ELR (cell line): ENCODE measurements at regions not wholly inside any gene's neighbourhood (a gene's known extent, or its start where the extent isn't known, plus 50 kb on each side); places are given as distances from the start of the nearest gene placed in this dataset.

Source experiments
- DNase-seq: peaks from one replicate; pipeline ENCODE4 v3.0.0-alpha.2; 2015; ENCODE audit warnings: low read depth

DNA sequence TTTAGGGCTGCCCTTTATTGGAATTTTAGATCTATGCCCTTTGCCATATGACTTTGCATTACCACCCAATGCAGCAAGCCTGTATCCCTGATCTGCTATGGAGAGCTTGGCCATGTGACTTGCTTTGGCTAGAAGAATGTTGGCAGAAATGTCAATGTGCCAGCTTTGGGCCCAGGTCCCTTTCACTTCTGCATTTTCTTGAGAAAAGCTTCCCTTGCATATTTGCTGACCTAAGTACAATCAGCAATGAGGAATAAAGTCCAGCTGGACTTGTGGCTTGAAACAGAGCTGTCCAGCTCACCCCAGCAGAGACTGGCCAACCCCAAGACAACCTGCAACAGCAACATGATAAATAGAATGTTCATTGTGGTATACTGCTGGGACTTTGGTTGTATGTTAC lies 135.9 kb downstream of the PAH start:
- no peak for DNase-seq

DNA sequence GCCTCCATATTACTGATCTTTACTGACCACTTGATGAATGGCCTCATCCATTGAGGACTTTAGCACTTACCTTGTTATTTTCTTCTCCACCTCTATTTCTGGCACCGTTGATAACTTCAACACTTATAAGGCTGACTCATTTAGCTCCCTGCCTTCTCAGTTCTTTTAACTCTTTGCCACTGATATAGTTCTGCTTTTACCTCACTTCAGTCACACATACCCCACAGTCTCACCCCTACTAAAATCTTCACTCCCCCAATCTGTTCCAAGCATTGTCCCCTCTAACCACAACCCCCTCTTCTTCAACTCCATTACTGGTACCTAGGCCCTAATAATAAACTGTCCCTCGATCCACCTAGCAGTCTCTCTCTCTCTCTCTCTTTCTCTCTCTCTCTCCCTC lies 141.0 kb downstream of the PAH start:
- no peak for DNase-seq

DNA sequence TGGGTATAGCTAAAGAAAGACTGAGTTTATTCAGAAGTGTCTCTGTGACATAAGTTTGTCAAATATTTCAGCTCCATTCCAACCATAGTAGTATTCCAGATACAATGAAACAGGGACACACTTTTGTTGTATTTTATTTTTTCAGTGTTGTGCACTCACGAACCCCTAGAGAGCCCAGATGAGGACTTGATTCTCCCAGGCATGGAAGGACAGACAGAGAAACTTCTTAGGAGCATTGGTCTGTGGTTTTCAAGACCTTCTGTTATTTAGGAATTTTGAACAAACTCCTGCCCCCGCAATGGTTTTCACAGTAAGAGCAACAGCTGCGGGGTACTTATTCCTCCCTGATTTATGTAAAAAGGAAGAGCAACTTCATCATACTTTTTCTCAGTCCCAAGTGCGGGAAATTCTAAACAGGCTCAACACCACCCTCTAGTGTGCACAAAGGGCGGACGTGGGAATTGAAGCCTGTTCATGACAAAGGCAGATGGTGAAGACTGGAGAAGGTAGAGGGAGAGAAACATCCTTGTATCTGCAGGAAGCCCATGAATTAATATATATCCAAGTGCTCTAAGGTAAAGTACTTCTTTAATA lies 147.6 kb downstream of the PAH start:
- DNase-seq: peak; percentile 63

DNA sequence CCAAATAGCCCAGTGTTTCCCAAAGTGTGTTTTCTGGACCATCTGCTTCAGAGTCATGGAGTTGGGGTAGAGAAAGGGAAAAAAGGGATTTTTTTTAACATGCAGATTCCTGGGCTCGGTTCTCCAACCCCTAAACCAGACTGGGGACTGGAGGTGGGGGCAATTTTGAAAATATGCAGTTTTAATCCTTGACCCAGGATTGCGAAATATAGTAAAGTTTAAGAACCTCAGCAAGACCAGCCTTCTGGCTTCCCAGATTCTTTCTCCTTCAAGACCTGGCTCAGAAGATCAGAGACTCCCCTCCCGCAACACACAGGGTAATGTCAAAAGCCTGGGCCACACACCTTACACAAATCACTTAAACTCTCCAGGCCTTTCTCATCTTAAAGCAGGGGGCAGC lies 150.1 kb downstream of the PAH start:
- no peak for DNase-seq

DNA sequence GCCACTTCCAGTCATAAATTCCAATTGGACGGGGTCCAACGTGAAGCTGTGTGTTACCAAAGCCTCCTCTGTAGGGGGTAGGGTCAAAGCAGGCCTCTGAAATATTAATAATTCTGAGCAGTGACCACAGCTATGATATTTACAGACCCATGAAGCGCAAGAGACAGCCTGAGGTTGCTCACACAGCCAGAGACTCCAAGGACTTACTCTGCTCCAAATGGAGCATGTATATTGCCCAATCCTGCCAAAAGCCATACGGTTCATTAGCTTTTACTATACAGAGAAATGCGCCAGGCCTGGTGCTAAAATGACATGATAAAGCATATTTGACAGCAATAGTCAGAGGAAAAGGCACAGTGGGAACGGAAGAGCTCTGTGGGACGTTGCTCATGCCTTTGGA lies 151.3 kb downstream of the PAH start:
- DNase-seq: no peak

DNA sequence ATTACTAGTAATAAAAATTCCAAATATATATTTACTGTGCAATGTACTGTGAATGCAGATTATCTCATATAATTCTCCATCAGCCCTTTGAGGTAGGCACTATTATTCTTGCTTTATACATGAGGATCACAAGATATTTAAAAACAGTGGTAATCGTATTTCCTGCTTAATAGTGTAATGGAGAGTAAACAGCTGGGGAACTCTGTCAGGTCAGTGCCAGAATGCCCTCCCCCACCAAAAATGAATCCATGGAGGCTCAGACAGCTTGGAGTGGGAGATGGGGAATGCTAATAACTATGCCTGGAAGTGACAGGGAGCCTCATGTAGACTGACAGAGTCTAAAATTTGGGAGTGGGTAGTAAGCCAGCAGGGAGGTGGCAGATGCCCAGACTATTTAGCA lies 153.6 kb downstream of the PAH start:
- DNase-seq: no peak

DNA sequence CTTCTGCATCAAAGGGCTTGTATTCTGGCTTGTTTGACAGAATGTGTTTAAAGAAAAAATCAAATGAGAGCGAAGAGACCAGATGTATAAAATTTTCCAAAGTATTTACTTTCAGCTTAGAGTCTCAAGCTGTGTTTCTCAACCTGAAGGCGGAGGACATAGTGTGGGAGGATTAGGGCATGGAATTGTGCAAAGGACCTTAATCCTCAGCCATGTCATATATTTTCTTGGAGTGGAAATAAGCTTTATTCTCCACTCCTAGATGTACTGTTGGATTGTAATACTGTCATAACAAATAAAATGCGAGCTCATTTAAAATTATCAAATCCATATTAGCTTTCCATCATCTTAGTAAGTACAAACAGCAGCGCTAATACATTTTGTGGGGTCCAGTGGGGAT lies 154.0 kb downstream of the PAH start:
- no peak for DNase-seq

DNA sequence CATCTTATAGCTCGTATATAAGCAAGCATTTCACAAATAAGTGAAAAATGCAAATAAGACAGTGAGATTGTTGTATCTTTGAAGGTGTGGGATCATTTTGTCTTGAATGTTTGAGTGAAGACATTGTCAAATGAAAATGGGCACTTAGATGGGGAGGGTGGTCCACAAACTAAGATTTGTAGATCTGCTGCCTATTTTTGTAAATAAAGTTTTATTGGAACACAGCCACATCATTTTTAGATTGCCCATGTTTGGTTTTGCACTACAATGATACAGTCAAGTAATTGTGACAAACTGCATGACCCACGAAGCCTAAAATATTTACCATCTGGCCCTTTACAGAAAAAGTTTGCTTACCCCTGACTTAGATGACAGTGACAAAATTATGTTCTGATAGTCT lies 156.7 kb downstream of the PAH start:
- DNase-seq: no peak

DNA sequence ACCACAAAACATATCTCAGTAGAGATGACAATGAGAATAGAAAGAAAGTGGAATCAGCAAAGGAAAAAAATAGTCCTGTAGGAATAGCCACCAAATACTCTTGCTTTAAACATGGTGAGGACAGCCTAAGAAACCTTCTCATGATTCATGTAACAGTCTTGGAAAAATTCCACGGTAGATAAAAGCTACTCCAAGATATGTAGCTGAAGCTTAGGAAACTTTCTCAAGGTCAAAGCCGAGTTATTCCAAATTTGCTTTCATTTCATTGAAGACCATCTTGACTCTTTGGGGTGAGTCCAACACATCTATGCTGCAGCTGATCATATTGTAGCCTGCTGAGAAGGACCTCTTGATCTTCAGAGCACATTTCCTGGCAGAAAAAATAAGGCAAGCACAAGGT lies 157.6 kb downstream of the PAH start:
- DNase-seq: no peak

DNA sequence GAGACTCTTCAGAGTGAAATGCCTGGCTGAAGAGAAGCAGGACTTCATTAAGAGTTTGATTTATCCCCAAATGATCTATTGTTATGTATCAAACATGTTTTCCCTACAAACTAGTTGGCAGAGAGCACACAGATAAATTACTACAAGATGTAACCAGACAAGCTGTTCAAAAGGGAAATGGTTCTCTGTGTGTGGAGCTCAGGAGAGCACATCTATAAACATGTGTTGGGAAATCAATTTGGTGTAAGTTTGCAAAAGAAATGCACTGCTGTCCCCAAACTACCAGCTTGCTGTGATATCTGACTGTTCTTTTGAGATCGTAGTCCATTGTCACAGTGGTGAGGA lies 159.2 kb downstream of the PAH start:
- no peak for DNase-seq

DNA sequence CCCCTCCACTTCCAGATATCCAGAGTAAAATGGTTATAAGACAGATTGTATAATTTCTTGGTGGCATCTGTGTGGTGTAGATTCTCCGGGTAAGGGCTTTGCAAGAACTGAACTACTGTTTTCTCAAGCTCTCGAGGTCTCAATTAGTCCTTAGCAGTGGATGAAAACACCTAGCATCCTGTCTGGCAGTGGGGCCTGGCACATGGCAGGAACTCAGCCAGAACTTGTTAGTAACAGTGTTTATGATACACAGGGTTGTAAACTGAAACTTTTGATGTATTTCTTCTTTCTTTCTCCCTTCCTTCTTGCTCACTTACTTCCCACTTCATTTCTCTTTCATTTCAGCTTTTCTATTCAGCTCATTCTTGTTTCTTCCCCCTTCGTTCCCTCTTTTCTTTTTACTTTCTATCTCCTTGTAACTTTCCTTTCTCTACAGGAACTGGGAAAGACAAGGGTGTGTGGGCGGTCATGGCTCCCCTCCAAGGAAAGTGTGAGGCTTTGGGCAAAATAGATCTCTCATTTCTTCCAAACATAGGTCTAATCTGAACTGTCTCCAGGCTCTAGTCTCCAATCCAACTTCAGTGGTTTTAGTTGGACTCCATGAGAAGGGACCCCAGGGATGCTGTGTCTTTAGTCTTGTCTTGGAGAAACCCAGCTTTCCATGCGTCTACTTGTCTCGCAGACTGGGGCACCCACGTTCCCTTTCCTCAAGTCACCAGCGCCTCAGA lies 159.7 kb downstream of the PAH start:
- no peak for DNase-seq

DNA sequence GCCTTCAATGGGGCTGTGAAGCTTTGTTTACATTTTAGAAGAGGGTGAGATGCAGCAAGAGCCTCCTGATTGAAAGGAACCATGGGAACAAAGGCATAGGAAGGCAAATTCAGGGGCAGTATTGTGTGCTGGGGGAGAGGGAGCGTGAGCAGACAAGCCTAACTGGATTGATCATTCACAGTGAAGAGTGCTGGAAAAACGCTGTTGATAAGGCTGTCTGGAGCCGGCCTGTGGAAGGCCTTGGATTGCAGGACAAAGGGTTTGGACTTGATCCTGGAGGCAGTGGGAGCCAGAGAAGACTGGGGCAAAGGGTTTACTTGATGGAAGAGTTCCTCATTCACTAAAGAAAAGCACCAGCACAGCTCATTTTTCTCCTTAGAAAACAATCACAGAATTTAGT lies 160.5 kb downstream of the PAH start:
- DNase-seq: no peak

DNA sequence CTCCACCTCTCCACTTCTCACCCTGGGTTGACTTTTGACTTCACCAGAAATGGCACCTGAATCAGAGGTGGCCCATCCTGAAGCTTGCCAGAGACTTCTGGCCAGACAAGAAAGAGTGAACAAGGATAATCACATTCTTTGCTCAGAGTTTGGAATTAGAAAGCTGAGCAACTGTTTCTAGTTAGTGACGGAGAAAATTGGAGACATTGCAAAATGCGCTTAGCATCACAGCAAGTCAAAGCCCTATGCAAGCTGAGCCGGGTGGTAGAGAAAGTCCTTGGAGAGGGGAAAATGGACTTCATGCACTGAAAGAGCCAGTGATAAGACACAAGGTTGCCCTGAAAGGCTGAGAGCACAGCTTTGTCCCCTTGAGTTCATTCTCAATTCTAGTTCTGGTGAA lies 161.8 kb downstream of the PAH start:
- DNase-seq: no peak

DNA sequence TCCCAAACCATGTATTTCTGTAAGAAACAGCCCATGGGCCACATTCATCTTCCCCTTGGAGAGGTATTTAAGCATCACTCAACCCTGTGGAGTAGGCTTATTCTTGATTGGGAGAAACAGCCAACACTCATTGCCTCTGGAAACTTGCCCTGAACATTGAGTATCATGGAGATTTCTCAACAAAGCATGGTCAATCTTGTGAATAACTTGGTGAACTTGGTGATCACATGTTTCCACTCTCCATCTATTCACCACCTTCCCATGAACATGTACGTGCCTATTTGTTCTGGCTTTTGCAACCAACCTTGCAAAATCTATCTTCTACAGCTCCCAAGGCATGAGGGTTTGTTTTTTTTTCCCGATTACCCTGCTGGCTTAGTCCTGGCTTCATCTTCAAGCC lies 163.2 kb downstream of the PAH start:
- no peak for DNase-seq

DNA sequence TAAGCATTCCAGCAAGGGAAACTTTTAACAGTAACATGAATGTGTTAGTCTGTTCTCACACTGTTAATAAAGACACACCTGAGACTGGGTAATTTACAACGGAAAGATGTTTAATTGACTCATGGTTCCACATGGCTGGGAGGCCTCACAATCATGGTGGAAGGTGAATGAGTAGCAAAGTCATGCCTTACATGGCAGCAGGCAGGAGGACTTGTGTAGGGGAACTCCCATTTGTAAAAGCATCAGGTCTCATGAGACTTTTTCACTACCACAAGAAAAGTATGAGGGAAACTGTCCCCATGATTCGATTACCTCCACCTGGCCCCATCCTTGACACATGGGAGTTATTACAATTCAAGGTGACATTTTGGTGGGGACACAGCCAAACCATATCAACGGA lies 168.3 kb downstream of the PAH start:
- no peak for DNase-seq

DNA sequence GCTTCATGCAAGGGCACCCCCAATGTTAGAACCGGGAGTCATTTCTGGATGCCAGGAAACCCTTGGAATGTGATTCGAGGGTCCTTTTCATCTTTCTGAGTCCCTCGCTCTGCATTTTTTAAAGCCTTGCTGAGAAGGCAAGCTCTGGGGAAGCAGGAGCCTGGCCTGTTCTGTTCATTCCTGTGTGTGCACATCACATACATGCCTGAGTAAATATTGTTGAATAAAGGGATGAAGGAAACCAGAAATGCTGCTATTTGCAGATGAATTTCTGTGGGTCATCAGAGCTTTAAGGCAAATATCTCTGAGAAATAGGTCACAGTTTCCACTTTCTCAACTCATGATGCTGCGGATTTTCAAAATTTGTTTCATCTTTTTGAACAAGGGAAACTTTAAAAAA lies 170.1 kb downstream of the PAH start:
- no peak for DNase-seq

DNA sequence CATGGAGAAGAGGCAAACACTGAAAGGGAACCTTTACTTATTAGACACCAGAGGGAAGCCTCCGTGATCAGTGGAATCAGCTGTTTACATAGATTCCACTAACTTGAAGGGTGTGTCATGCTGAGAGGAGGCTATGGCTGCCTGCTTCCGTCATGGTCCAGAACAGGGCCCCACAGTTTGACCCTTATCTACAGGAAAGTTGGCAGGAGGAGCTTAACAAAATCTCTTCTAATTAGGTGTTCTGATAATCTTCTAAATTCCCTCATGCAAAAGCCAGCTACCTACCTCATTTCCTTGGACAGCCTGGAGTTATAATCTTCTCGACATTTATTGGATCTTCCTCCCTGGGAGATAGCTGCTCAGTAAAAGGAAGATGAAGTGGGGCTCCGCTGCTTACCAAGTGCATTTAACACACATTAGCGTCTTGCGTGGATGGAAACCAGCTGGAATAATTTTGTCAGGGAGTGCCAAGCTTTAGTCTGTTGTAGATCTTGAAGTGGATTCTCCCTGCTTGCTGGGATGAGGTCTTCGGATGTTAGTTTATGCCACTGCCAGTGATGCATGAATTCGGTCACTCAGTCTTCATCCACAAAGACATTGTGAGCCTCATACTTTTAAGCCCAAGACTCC lies 171.0 kb downstream of the PAH start:
- no peak for DNase-seq

DNA sequence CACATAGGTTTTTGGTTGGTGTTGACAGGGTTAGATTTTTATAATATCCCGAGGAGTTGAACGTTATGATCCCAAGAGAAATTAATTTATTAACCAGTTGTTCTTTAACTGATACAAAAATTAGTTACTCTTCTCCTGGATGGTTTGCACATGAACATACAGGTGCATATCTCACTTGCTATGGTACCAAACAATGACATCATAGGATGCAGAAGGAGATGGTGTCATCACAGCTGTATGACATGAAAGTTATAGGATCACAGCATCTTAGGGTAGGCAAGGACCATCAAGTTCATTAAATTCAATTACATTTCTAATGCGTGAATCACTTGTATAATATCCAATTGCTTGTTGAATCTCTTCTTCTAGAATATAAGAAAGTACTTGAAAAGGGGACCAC lies 175.8 kb downstream of the PAH start:
- DNase-seq: no peak

DNA sequence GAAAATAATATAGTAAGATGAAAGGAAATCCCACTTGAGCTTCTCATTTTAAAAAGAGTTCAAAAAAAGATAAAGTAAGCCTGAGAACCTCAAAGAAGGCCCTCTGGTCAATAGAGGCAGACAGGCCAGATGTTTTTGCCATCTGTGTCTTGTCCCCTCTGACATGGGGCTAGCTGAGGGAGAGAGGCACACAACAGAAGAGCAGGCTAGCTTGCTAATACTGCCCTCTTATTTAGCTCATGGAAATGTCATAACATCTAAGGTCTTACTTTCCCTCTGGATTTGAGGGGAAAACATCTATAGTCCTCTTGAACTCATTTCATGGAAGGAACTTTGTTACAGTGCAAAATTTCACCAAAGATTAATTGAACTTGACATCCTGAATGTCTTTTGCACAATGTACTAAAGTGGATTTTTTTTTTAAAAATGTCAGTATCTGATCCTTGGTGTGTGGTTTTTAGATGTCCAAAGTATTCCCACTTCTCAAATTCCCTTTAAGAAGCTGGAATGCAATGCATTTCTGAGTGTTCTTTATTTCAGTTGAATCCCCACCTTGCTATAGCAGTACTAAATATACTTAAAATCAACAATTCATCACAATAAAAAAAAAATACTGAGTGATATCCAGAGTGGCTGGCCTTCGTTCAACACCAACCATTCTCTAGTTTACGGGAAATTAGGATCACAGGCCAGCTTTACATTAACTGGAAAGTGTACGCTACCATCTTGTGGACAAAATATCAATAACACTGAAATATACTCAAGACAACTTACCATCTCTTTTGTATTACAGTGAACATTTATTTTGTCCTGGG lies 176.7 kb downstream of the PAH start:
- DNase-seq: peak; percentile 56

DNA sequence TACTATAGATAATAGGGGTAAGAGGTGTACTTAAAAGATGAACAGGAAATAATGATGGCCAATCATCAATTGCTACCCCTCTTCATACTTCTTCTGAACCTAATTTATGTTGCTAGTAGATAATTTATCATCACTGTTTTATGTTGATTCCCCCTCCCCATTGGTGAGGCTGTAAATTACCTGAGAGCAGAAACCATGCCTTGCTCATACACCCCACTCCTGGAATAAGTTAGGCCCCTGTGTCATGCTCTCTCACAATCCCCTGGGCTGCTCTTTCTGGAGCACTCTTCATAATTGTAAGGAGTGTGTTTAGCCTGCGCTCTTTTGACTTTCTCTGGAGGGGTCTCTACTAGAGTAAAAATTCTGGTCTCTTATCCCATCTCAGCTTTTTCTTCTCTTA lies 180.7 kb downstream of the PAH start:
- DNase-seq: no peak

DNA sequence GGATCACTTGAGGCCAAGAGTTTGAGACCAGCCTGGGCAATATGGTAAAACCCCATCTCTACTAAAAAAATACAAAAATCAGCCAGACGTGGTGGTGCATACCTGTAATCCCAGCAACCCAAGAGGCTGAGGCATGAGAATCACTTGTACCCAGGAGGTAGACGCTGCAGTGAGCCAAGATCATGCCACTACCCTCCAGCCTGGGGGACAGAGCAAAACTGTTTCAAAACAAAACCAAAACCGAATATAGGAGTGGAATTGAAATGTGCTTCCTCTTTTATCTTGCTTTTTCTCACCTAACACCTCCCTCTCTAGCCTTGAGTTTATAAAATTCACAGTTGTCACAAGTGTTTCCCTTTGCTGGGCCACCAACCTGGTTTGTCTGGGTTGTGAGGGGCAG lies 181.9 kb downstream of the PAH start:
- no peak for DNase-seq

DNA sequence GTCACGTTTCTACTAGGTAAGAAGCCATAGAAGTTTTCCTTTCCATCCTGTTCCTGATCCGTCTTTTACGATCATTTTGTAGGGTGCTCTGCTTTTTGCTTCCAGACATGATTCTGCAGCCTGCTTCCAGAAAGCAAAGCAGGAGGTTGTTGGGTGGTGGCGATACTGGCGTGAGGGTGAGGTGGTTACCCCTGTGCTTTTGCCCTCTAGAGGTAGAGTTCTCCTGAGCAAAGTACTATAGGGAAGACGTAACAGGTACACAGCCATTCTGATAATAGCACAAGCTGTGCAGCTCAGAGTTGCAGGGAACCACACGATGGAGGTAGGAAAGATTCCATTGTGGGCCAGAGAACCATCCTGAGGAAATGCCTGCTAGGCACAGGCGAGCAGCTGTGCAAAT lies 186.0 kb downstream of the PAH start:
- DNase-seq: no peak
